GM18867 (cell line): ENCODE measurements at regions not wholly inside any gene's neighbourhood (a gene's known extent, or its start where the extent isn't known, plus 50 kb on each side); places are given as distances from the start of the nearest gene placed in this dataset.

Source experiments
- ATAC-seq: cut with Tn5 transposase; IDR thresholded peaks from one replicate; pipeline ENCODE4 v1.9.1; 2021; ENCODE audit warnings: mild to moderate bottlenecking, moderate library complexity; ENCODE audit not compliant: unreplicated experiment

DNA sequence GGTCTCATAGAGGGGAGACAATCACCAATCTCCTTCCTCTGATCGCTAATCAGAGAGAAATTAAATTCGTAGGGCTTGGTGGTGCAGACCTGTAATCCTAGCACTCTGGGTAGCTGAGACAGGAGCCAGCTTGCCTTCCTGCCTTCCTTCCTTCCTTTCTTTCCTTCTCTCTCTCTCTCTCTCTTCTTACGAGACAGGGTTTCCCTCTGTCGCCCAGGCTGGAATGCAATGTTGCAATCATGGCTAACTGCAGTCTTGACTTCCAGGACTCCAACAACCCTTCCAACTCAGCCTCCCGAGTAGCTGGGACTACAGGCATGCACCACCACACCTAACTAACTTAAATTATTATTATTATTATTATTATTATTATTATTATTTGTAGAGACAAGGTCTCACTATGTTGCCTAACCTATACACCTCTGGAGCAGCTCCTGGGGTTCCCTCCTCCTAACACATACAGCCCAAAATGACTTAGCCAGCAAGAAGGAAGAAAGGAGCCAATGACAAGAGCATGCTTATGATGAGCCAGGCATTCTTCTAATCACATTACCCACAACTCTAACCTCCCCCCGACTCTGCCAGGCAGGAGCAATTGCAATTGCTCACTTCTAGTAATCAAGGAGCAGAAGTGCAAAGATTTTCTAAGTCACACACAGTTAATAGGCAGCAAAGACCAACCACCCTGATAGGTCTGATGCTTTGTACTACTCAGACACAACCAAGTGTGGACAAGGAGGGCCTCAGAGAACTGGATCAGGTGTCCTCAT is 105.4 kb upstream of the F3 start:
- ATAC-seq: no peak

DNA sequence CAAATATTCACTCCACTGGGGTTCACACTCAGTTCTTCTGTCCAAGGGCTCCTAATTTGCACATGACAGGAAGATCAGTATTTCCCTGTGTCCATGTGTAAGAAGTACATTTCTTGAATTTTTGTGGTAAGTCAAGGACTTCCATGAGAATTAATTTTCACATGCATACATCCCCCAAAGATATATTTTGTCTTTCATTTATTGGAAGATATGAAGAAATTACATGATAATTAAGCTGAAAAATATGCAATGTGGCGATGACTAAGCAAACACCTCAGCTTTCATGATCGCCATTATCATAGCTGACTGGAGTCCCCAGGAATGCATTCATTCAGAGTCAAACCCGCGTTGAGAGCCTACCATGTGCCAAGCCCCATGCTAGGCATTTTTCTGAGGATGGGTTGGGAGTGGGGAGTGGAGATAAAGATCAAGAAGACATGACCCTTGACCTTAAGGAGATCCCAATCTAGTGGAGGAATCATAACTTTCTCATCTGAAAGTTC is 104.6 kb upstream of the F3 start:
- no peak for ATAC-seq

DNA sequence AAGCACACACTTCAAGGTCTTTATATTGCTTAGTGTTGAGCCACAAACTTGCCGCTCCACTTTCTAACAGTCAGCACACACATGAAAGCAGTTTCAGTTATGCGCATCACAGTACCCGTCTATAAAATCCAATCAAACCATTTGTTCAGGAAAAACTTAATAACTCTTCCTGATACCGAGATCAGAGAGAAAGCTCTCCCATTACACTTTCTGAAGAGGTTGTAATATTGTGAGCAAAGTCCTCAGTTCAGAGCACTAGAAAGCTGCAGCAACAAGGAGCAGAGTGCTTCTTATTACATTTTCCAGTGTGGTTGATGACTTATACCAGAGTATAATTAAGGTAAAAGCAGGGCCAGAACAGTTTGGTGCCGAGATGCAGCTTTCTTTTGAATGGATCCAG is 102.8 kb upstream of the F3 start:
- no peak for ATAC-seq

DNA sequence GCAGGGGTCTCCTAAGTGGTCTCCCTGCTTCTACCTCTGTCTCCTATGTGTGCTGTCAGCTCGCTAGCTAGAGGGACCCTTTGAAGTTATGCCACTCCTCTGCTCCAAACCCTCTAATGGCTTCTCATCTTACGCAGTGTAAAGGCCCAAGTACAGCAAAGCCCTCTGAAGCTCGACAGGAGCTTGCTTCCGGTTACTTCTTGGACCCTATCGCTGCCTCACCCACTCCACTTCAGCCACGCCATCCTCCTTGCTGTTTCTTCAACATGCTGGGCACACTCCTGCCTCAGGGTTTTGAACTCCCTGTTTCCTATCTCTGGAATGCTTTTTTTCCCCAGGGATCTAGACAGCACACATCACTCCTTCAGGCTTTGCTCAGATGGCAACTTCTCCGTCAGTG is 102.3 kb upstream of the F3 start:
- ATAC-seq: no peak

DNA sequence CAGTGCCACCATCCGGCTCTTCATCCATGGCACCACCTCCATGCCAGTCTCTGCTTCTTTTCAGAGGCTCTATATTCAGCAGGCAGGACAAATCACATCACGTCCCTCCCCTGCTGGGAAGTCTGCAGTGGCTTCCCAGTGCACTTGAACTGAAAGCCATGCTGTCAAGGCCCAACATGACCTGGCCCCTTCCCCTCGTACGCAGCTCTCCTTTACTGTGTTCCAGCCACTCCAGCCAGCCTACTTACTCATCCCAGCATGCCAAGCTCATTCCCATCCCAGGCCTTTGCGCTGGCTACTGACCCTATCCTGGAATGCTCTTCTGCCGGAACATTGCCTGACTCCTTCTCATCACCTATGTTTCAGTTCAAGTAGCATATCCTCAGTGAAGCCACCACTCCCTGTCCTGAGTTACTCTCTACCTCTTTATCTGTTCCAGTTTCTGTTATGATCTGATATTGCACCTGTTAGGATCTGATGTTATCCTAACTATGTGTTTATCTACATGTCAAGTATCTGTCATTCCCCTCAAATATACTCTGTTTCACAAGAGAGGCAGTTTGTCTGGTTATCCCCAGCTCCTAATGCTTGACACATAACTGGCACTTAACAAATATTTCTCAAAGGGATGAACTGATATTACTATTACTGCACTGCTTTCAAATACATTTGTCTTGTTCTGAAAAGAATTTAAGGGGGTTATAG is 101.2 kb upstream of the F3 start:
- no peak for ATAC-seq

DNA sequence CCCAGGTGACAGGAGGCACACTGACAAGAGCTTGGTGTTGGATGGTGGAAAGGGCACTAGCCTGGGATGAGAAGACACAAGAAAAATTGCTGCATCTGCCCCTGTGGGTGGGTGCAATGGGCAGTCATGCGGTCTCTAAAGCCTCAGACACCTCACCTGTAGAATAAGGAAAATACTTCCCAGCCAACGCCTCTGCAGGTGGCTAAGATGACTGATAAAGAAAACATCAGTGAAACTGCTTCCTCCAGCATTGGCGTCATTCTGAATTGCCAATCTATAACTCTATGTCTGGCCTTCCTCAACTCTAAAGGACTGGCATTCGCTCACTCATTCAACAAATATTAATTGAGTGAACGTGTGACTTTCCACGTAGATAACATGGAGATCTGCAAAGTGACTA is 100.4 kb upstream of the F3 start:
- ATAC-seq: no peak

DNA sequence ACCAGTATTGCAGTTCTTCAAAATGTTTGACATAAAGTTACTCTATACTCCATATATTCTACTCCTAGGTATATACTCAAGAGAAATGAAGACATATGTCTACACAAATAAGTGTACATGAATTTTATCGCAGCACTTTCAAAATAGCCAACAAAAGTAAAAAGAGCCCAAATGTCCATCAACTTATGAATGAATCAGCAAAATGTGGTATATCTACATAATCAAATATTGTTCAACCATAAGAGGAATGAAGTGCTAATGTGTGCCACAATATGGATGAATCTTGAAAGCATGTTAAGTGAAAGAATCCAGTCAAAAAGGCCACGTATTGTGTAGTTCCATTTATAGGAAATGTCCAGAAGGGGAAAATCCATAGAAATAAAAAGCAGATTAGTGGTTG is 98.6 kb upstream of the F3 start:
- no peak for ATAC-seq

DNA sequence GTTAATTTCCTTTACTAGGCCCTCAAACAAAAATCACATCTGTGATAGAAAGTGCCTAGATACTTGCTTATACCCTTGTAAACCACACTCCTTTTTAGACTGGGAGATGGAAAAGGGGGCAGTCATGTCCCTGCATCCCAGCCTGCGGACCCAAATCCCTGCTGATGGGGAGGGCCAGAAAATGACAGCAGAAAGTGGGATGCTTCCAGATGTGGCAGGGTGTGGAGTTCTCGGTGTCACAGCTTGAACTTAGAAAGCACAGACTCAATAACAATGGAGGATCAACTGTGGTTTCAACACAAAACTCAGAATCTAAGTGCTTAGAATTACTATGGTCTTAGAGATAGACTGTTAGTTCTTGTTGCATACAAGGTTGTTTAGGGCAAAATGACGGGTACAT is 95.6 kb upstream of the F3 start:
- ATAC-seq: no peak

DNA sequence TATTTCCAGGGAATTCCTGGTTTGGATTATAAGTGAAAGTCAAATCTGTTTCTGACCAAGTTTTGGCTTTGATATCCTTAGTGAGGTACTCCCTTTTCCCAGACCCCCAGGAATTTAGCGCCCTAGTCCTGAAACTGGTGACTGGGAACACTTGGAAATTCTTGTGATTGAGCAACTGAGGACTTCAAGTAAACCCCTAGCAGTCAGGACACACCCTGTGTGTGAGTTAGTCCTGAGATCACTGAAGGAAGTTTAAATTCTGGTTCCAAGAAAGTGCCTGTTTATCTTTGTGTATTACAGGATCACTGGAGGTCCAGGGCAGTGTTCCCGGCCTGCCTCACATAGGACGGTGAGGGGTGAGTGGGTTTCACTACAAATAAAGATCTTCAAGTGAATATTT is 95.1 kb upstream of the F3 start:
- no peak for ATAC-seq

DNA sequence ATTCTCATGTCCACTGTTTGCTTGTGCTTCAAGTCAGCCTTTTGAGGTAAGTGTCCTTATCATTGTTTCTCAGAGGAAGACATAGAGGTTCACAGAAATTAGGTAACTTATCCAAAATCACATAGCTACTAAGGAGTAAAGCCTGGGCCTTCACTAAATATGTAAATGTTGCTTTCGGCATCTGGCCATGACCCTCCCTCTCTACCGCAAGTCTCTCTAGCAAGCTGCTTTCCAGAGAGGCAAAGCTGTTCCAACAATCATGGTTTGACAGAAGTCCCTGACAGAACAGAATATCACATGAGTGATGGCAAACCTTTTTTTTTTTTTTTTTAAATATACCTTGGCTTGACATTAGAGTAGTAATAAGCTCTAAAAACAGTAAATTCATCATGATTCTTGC is 94.5 kb upstream of the F3 start:
- ATAC-seq: no peak

DNA sequence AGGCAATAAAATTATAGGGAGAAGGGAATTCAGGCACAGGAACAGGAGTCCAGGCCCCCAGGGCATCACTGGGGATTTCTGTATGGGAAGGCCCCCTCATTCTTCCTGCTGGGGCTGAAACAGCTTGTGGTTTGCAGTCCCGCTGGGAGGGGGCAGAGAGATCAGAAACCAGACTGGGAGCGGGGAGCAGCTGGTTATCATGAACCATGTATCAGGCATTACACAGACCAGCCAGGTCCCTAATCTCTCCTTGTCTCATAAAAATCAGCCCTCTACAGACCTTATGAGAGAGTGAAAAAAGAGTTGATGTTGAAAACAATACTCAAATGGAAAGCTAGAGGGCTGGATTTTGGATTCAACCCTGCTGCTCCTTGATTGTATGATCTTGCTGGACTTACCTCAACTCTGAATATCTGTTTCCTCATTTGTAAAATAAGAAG is 93.4 kb upstream of the F3 start:
- no peak for ATAC-seq

DNA sequence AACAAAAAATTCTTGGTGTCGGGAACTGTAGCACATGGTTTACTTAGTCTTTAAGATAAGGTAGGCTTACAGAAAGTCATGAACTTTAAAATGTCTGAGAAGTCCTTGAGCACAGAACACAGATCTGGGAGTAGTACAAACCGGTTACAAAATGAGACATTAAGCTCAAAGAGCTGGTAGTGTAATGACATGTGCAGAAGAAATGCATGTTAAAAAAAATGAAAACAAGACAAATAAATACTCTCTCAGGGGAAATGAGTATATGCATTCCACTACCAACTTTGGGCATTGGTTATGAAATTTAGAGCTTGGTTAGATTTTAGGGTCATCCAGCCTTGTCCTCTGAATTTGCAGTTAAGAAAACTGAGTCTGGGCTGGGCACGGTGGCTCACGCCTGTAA is 91.5 kb upstream of the F3 start:
- no peak for ATAC-seq

DNA sequence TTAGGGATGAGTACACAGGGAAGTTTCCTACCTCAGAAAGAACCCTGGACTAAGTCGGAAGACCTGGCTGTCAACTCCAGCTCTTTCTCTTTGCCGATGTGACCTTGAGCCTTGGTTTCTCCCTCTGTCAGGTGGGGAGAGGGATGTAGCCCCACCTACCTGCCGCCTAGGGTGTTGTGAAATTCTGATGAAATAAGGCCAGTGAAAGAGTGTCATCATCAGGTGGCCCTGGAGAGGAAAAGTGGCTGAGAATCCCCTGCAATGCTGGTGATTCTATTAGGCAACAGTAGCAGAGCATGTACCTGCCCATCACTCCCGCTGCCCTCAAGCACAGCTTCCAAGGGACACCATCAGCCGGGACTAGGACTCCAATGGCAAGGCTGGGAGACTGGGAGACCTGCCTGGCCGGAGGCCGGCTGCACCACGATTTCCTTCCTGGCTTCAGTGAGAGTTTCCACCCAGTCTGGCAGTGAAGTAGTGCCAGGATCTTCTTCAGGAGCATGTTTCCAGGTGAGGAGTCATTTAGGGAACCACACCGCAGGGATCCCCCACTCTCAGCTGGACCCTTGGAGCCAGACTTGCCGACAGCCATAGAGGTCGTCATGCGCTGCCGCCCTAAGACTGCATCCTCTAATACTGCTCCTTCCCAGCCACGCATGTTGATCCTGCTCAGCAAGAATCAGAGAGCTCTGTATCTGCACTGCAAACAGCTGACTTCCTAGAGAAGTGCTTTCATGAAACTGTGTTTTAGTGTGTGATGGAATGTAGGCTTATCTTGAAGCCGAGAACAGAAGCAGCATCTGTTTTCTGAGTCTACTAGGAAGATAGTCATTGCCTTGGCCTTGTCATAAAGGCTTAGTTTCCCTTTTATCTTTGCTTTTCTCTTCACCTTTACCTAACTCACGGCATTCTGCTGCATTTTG is 88.0 kb upstream of the F3 start:
- ATAC-seq: no peak

DNA sequence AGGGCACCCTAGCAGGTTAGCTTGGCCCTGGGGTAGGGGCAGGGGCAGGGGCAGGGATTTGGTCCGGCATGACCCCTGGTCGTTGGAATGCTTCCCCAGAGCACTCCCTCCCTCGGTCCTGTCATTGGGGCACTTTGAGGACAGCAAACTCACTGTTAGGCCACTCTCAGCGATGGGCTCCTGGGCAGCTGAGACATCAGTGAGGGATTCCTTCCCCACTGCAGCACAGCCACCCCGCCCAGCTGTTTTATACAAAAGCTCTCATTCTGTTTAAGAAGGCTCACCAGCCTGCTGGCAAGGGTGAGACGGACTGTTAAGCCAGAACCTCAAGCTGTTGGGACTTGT is 86.9 kb upstream of the F3 start:
- ATAC-seq: no peak

DNA sequence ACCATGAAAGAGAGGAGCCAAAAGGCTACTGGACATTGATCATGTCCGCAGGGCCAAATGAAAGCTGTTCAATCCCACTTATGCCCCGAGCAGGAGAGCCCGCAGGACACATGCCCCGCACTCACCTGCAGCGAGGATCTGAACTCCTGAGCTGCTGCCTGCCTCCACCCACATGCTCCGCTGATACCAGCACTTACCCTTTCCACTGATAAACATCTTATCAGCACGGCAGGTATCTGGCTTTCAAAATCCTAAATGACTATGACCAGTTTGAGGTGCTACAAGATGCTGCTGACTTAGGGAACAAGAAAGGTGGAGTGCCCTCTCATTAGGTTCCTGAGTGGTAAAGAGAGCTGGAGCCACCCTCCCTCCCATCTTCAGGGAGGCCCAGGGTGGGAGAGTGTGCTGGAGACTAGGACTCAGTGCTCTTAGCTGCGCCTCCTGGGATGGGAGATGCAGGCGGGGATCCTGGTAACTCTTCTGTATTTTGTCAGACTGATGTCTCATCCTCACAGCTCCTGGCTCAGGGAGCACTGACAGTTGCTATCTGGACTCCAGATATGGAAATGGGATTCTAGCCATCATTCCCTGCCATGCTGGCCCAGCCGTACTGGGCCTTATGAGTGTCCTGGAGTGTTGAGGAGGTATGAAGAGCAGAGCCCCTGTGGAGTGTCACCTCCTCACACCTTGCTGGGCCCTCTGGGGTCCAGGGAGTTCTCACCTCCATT is 86.4 kb upstream of the F3 start:
- no peak for ATAC-seq

DNA sequence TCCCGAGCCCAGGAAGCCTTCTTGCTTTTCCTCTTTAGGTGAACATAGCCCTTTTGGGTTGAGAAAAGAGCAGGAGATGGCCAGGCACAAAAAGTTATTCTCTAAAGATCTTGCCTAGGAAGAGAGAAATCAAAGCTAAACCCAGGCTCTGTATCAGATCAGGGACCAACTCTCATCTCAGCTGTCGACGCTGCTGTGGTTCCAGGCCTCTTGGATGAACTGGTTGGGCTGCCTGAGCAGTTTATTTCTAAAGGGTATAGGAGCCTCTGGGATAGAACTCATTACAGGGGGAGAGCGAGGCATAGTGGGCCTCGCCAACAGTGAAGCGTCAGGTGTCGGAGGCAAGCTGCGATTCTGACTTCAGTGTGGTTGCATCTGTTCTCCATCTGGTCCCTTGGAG is 82.6 kb upstream of the F3 start:
- no peak for ATAC-seq

DNA sequence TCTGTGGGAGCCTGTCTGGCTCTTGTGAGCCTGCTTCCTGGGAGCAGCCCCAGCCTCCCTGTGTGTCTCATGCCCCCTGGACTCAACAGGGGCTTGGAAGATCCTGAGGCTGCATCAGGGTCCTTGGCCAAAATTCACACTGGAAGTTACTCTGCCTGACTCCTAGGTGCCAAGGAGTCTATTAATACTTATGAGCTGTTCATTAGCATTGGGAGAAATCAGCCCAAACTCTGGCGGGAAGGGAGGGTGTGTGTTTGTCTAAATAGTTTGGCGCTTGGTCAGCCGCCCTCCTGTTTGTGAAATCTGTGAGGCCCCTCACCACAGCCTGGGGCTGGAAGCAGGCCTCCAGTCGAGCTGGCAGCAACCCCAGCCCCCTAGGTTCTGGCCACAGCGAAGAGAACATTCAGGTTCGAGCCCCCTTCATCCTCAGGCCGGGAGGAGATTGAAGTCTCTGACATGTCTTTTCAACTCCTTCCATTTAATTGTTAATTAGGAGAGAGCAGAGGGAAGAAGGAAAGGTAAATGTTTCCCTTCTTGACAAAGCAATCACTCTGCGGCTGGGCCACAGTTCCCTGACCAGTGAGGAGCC is 82.1 kb upstream of the F3 start:
- ATAC-seq: no peak

DNA sequence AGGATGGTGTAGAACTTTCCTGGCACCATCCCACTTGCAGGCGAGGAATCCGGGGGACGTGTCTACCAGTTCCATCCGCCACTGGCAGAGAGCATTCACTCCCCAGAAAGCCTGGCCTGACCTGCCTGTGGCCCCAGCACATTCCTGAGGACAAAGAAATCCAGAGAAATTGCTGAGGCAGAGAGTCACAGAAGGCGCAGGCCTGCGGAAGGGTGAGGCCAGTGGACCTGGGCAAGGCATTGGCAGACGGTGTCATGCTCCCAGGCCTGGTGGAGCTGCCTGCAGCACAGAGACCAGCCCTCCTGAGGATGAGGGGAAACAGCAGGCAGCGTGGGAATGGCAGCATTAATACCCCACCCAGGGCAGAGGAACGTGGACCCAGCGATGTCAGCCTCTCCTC is 81.2 kb upstream of the F3 start:
- no peak for ATAC-seq

DNA sequence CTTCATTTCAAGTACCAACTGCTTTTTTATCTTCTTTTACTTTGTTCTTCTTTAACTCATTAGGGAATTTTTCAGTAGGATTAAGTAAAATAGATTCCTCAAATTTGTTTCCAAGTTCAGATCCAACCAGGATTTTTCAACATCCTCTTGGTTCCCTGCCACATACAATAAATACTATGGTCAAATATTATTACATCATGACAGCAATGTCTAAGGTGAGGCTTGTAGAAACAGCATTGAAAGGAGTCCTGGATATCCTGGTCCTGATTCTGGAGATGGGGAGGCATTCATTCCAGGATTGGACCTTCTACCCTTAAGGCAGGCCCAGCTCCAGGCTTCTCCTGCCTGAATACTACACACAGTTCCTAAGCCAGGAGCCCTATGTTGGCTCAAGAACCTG is 80.2 kb upstream of the F3 start:
- no peak for ATAC-seq

DNA sequence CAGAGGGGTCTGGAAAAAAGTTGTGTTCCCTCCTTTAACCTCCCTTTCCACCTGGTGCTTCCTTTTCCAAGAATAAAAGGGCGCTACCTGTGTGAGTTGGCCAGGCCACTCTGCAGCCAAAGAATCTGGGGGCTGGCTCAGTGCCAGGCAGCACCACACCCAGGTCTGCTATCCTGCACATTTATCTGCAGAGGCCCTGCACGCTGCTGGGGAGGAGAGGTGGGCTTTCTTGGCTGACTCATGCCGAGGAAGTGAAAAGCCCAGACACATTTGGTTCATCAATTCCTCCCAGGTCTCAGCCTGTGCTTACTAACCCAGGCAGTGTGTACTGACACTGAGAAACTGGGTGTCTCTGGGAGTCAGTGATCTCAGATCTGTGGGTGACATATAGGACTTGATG is 79.8 kb upstream of the F3 start:
- ATAC-seq: no peak
